H9 (cell line): ENCODE measurements at regions not wholly inside any gene's neighbourhood (a gene's known extent, or its start where the extent isn't known, plus 50 kb on each side); places are given as distances from the start of the nearest gene placed in this dataset.

ENCODE experiments used
- DNase-seq: peaks from one replicate; pipeline ENCODE4 v3.0.0-alpha.2; 2017
- H2AFZ ChIP-seq: one replicate; pipeline ENCODE4 v1.6.1; 2013; ENCODE audit warnings: mild to moderate bottlenecking, low read length, control low read depth, moderate library complexity
- H2AK5ac ChIP-seq: 2 replicates; pipeline ENCODE4 v1.6.1; 2013; ENCODE audit warnings: low read length, control low read depth, mixed read lengths; ENCODE audit not compliant: insufficient read length
- H2BK120ac ChIP-seq: one replicate; pipeline ENCODE4 v1.6.1; 2013; ENCODE audit warnings: low read depth, mild to moderate bottlenecking, low read length, control low read depth, inconsistent platforms; ENCODE audit not compliant: poor library complexity, severe bottlenecking
- H2BK12ac ChIP-seq: 2 replicates; pipeline ENCODE4 v1.6.1; 2013; ENCODE audit warnings: low read length, control low read depth, mixed read lengths, low read depth; ENCODE audit not compliant: insufficient read length
- H2BK15ac ChIP-seq: 2 replicates; pipeline ENCODE4 v1.6.1; 2013; ENCODE audit warnings: low read depth, low read length, control low read depth
- H2BK20ac ChIP-seq: one replicate; pipeline ENCODE4 v1.6.1; 2013; ENCODE audit warnings: low read depth, mild to moderate bottlenecking, low read length, control low read depth, inconsistent platforms; ENCODE audit not compliant: poor library complexity, severe bottlenecking
- H2BK5ac ChIP-seq: 2 replicates; pipeline ENCODE4 v1.6.1; 2013; ENCODE audit warnings: low read length, control low read depth, mixed read lengths; ENCODE audit not compliant: insufficient read length
- H3K14ac ChIP-seq: 2 replicates; pipeline ENCODE4 v1.6.1; 2013; ENCODE audit warnings: low read length, control low read depth; ENCODE audit not compliant: insufficient read depth
- H3K18ac ChIP-seq: 2 replicates; pipeline ENCODE4 v1.6.1; 2013; ENCODE audit warnings: low read depth, mild to moderate bottlenecking, mixed read lengths, low read length, control low read depth; ENCODE audit not compliant: insufficient read length
- H3K23ac ChIP-seq: 2 replicates; pipeline ENCODE4 v1.6.1; 2013; ENCODE audit warnings: low read length, control low read depth, mixed read lengths, low read depth; ENCODE audit not compliant: insufficient read length
- H3K23me2 ChIP-seq: 2 replicates; pipeline ENCODE4 v1.6.1; 2013; ENCODE audit warnings: low read depth, mild to moderate bottlenecking, mixed read lengths, low read length, control low read depth; ENCODE audit not compliant: insufficient read length, poor library complexity, severe bottlenecking
- H3K27ac ChIP-seq: 2 replicates; pipeline ENCODE4 v1.5.1; 2013; ENCODE audit warnings: low read length, control low read depth, mixed read lengths, low read depth; ENCODE audit not compliant: insufficient read length
- H3K27me3 ChIP-seq: 2 replicates; pipeline ENCODE4 v1.6.1; 2013; ENCODE audit warnings: low read length, control low read depth, inconsistent platforms; ENCODE audit not compliant: insufficient read depth
- H3K4ac ChIP-seq: 2 replicates; pipeline ENCODE4 v1.6.1; 2013; ENCODE audit warnings: low read depth, mild to moderate bottlenecking, control low read depth, inconsistent platforms, low read length, moderate library complexity
- H3K4me1 ChIP-seq: 2 replicates; pipeline ENCODE4 v1.6.1; 2013; ENCODE audit warnings: low read length, control low read depth, inconsistent platforms; ENCODE audit not compliant: insufficient read depth
- H3K4me2 ChIP-seq: 2 replicates; pipeline ENCODE4 v1.6.1; 2013; ENCODE audit warnings: low read length, control low read depth, mixed read lengths; ENCODE audit not compliant: insufficient read length, insufficient read depth
- H3K56ac ChIP-seq: 2 replicates; pipeline ENCODE4 v1.6.1; 2013; ENCODE audit warnings: low read depth, mild to moderate bottlenecking, mixed read lengths, low read length, control low read depth; ENCODE audit not compliant: insufficient read length
- H3K79me1 ChIP-seq: 2 replicates; pipeline ENCODE4 v1.6.1; 2013; ENCODE audit warnings: low read depth, mild to moderate bottlenecking, moderate library complexity, low read length, control low read depth, inconsistent platforms; ENCODE audit not compliant: insufficient read depth, poor library complexity, severe bottlenecking
- H3K79me2 ChIP-seq: 2 replicates; pipeline ENCODE4 v1.6.1; 2013; ENCODE audit warnings: low read length, control low read depth, inconsistent platforms; ENCODE audit not compliant: insufficient read depth
- H3K9ac ChIP-seq: 2 replicates; pipeline ENCODE4 v1.6.1; 2013; ENCODE audit warnings: low read length, control low read depth, mixed read lengths; ENCODE audit not compliant: insufficient read length; ENCODE audit errors: extremely low read depth
- H3K9me3 ChIP-seq: one replicate; pipeline ENCODE4 v1.6.1; 2013; ENCODE audit warnings: low read depth, low read length, inconsistent platforms; ENCODE audit not compliant: control insufficient read depth
- H3T11ph ChIP-seq: one replicate; pipeline ENCODE4 v1.6.1; 2013; ENCODE audit warnings: mild to moderate bottlenecking, low read length, control low read depth, inconsistent platforms
- H4K20me1 ChIP-seq: one replicate; pipeline ENCODE4 v1.6.1; 2013; ENCODE audit not compliant: control insufficient read depth, insufficient read length, insufficient read depth
- H4K5ac ChIP-seq: 2 replicates; pipeline ENCODE4 v1.6.1; 2013; ENCODE audit warnings: low read depth, mild to moderate bottlenecking, mixed read lengths, low read length, control low read depth; ENCODE audit not compliant: insufficient read length
- H4K8ac ChIP-seq: replicated peaks from 2 replicates; pipeline ENCODE4 v1.6.1; 2013; ENCODE audit warnings: low read length, control low read depth, mixed read lengths, low read depth; ENCODE audit not compliant: insufficient read length
- H4K91ac ChIP-seq: 2 replicates; pipeline ENCODE4 v1.6.1; 2013; ENCODE audit warnings: low read depth, mild to moderate bottlenecking, moderate library complexity, mixed read lengths, low read length, control low read depth; ENCODE audit not compliant: insufficient read length
- H3K27ac Mint-ChIP-seq, 3 experiments: 2 replicates in 2 of 3; 3 replicates in 1 of 3; pipeline ENCODE4 v1.8.0; 2020 to 2021; ENCODE audit warnings: mixed read lengths in 3 of 3, mild to moderate bottlenecking in 1 of 3, moderate library complexity in 1 of 3
- H3K27me3 Mint-ChIP-seq: 2 replicates; pipeline ENCODE4 v1.8.0; 2021; ENCODE audit warnings: low read depth, mild to moderate bottlenecking, moderate library complexity, mixed read lengths
- H3K36me3 Mint-ChIP-seq, 3 experiments: 2 replicates in 2 of 3; 3 replicates in 1 of 3; pipeline ENCODE4 v1.8.0; 2020 to 2021; ENCODE audit warnings: low read depth in 3 of 3, mixed read lengths in 3 of 3; ENCODE audit not compliant: insufficient read depth in 1 of 3
- H3K4me1 Mint-ChIP-seq, 2 experiments: 2 replicates each; pipeline ENCODE4 v1.8.0; 2020; ENCODE audit warnings: mixed read lengths in 2 of 2
- H3K4me3 Mint-ChIP-seq, 2 experiments: 2 replicates in 1 of 2; 3 replicates in 1 of 2; pipeline ENCODE4 v1.8.0; 2020 to 2021; ENCODE audit warnings: mild to moderate bottlenecking in 2 of 2, mixed read lengths in 2 of 2, moderate library complexity in 1 of 2
- H3K9me3 Mint-ChIP-seq, 2 experiments: 2 replicates in 1 of 2; 3 replicates in 1 of 2; pipeline ENCODE4 v1.8.0; 2020; ENCODE audit warnings: mild to moderate bottlenecking in 2 of 2, mixed read lengths in 2 of 2, moderate library complexity in 1 of 2
- WGBS: extraction: QIAGEN DNeasy Blood & Tissue Kit; methylation state at CpG from one replicate; pipeline ENCODE4 v1.1.7; 2013; ENCODE audit warnings: missing lambda C conversion rate, low lambda C conversion rate, mixed read lengths; ENCODE audit not compliant: insufficient read length; ENCODE audit errors: extremely low coverage; 5-methylcytosine and 5-hydroxymethylcytosine counted together
- TF ChIP-seq, protein P1 (sequence below): fragments of 200-600 bp; sonication (generic); conservative IDR thresholded peaks from 3 replicates; pipeline ENCODE4 v1.8.0; 2021; ENCODE audit warnings: antibody characterized with exemption, mild to moderate bottlenecking

DNA sequence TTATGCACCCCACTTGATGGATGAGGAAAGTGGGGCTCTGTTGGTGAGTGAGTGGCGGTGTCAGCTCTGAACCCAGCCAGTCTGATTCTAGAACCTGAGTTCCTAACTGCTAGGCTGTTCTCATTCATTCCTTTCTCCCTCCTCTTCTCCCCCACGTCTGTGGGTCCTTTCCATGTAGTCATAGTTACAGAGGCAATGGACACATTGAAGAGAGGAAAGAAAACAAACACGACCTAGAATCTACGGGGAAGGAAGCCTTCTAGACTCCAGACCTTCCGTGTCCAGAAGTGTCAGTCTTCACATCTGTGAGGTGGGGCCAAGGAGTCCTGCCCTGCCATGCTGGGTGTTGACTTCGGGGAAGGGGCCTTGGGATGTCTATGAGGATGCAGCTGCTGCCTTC is 115.8 kb upstream of the WNT4 start:
- H2AFZ ChIP-seq: no peak overlapping the region
- H4K5ac ChIP-seq: no peak overlapping the region
- H3K4me3 Mint-ChIP-seq: no peak overlapping the region
- H4K8ac ChIP-seq: no peak overlapping the region
- no peaks in the 10 kb centered on the region for H3K27me3 Mint-ChIP-seq
- H2BK15ac ChIP-seq: no peak overlapping the region
- H3K27ac Mint-ChIP-seq: no peak overlapping the region
- DNase-seq: no peak
- no peak overlapping the region for H3K23ac ChIP-seq
- H3K79me1 ChIP-seq: no peaks in the 10 kb centered on the region
- H2BK120ac ChIP-seq: no peak overlapping the region
- H3K9me3 ChIP-seq: no peaks in the 10 kb centered on the region
- H3K23me2 ChIP-seq: no peaks in the 10 kb centered on the region
- H3K9ac ChIP-seq: no peak overlapping the region
- H4K91ac ChIP-seq: no peak overlapping the region
- H3K9me3 Mint-ChIP-seq: no peaks in the 10 kb centered on the region
- no peak overlapping the region for H3K4me2 ChIP-seq
- no peak overlapping the region for H3K27ac ChIP-seq
- no peak overlapping the region for H2BK20ac ChIP-seq
- no peak overlapping the region for H3K14ac ChIP-seq
- H3K79me2 ChIP-seq: no peaks in the 10 kb centered on the region
- H3K4me1 ChIP-seq: peaks cover 3% of the 10 kb centered on the region; the same call in 1 of the 2 replicates
- no peak overlapping the region for H3K18ac ChIP-seq
- no peak overlapping the region for H3K56ac ChIP-seq
- TF ChIP-seq, protein P1, sequence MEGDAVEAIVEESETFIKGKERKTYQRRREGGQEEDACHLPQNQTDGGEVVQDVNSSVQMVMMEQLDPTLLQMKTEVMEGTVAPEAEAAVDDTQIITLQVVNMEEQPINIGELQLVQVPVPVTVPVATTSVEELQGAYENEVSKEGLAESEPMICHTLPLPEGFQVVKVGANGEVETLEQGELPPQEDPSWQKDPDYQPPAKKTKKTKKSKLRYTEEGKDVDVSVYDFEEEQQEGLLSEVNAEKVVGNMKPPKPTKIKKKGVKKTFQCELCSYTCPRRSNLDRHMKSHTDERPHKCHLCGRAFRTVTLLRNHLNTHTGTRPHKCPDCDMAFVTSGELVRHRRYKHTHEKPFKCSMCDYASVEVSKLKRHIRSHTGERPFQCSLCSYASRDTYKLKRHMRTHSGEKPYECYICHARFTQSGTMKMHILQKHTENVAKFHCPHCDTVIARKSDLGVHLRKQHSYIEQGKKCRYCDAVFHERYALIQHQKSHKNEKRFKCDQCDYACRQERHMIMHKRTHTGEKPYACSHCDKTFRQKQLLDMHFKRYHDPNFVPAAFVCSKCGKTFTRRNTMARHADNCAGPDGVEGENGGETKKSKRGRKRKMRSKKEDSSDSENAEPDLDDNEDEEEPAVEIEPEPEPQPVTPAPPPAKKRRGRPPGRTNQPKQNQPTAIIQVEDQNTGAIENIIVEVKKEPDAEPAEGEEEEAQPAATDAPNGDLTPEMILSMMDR: no peak
- H3K36me3 Mint-ChIP-seq: no peaks in the 10 kb centered on the region
- H2AK5ac ChIP-seq: no peak overlapping the region
- H3T11ph ChIP-seq: no peak overlapping the region
- H4K20me1 ChIP-seq: no peaks in the 10 kb centered on the region
- no peaks in the 10 kb centered on the region for H3K27me3 ChIP-seq
- H2BK5ac ChIP-seq: no peak overlapping the region
- WGBS: no CpG with 5 or more reads among the region's 6 CpGs
- peaks cover 29 to 63% of the 10 kb centered on the region in 2 experiments for H3K4me1 Mint-ChIP-seq
- H3K4ac ChIP-seq: no peak overlapping the region
- H2BK12ac ChIP-seq: no peak overlapping the region
